Sciatic nerve (tissue), 2 donors: ENCODE measurements at regions not wholly inside any gene's neighbourhood (a gene's known extent, or its start where the extent isn't known, plus 50 kb on each side); places are given as distances from the start of the nearest gene placed in this dataset.
"Not testable (repeated sequence)": the region's sequence is repeated elsewhere in the genome, so short reads cannot be mapped to it uniquely, and the experiment has no call there.

ENCODE experiments used
- ATAC-seq: fragments of 200-7000 bp; cut with Tn5 transposase; one replicate; pipeline ENCODE4 v1.9.1; 2020; ENCODE audit warnings: mild to moderate bottlenecking, moderate library complexity
- DNase-seq: peaks from one replicate; pipeline ENCODE4 v3.0.0-alpha.2; 2020; ENCODE audit warnings: low spot score
- intact Hi-C: fragments of 100-400 bp; cut with DNase I; formaldehyde crosslinking; loops from one replicate; pipeline ENCODE4 v1.14.2; 2022
- donor health status: DM: no; HTN: no; CAD: no.
- donor health status: DM: no; HTN: no; CAD: no.

GRCh38 chr10:3978174-3978573 is 193.2 kb upstream of the KLF6 start:
- DNase-seq (no peak), ATAC-seq (no peak)
- intact Hi-C loops, result no loop called here

GRCh38 chr10:3977761-3978160 is 192.8 kb upstream of the KLF6 start:
- intact Hi-C loops, result no loop called here
- DNase-seq (no peak), ATAC-seq (no peak)

DNA sequence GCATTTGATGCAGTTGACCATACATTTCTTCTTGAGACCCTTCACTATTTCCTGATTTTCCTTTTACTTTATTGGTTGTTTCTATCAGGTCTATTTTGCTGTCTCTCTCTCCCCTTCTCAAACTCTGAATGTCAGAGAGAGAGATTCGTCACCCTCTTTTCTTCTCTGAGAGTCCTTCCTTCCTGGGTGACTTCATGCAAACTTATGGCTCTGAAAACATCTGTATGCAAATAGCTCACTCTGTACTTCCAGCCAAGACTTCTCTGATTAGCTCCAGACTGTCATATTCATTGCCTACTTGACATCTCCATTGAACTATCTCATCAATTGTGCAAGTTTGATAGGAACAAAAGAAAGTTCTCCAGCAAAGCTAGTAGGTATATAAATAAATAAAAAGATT is 191.7 kb upstream of the KLF6 start:
- intact Hi-C loops, result no loop called here
- ATAC-seq (no peak), DNase-seq (no peak)

DNA sequence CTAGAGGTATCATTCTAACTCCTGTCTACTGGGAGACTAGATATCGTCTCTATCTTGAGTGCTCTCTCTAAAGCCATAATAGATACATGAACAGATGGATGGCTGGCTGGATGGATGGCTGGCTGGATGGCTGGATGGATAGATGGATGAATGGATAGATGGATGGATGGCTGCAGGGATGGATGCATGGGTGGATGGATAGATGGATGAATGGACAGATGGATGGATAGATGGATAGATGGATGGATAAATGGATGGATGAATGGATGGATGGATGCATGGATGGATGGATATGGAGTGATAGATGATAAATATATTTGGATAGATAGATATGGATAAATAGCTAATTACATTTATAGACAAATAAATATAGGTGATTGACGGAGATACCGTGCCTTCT is 191.2 kb upstream of the KLF6 start:
- intact Hi-C loops, result no loop called here
- DNase-seq, result no peak
- no peak for ATAC-seq

DNA sequence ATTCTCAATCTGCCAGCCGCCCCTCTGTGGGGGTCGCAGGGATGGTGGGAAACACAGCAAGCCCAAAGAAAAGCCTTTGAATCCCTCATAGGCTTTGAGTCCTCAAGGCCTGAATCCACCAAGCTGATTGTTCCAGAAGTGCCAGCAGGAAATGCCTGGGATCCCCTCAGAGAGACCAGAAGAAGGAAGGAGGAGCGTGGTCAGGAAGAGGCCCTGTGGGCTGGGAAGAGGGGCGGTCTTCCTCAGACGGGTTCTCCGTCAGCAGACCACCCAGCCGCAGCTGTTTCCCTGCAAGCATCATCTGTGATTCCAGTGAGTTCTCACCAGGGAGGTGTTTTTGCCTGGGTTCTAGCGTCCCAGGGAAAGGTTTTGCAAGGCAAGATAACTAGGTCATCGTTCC is 190.0 kb upstream of the KLF6 start:
- DNase-seq (no peak), ATAC-seq (peak; percentile 31)
- intact Hi-C loops, result no loop called here

- ATAC-seq (peak; percentile 60), DNase-seq (no peak)
- intact Hi-C loops, result no loop called here
These were observed 187.7 kb upstream of the KLF6 start for GRCh38 chr10:3972460-3973301.

- no peak for ATAC-seq
- intact Hi-C loops, result no loop called here
- DNase-seq, result no peak
These were observed 186.7 kb upstream of the KLF6 start for GRCh38 chr10:3971713-3972112.

DNA sequence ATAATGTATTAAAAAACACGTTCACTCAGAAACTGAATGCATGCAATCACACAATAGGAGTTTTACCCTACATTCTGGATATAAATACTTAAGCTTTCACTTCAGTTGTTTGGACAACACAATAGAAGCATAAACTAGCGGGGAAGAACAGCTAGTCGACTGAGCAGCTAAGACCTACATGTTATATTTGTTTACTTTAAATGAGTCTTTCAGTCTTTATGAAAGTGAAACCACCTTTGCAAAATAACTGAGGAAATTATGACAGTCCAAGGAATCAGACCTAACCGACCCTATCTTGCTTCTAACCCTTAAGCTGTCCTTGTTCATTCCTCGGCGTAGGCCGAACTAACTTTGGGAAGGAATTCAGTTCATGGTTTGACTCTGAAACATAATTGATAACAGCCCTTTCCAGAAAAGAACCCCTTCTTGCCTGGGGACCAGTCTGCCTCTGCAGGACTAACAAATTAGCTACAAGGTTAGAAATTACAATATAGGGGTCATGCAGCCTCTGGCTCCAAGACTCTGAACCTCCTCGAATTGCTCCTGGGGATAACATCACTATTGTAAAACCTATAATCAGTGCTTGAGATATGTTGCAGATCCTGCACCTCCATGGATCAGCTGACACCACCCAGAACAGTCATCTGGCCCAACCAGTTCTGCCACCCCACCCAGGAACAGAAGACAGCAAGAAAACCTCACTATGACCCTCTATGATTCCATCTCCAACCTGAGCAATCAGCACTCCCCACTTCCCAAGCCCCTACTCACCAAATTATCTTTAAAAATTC is 185.1 kb upstream of the KLF6 start:
- no peak for ATAC-seq
- no peak for DNase-seq
- intact Hi-C loops, result no loop called here

DNA sequence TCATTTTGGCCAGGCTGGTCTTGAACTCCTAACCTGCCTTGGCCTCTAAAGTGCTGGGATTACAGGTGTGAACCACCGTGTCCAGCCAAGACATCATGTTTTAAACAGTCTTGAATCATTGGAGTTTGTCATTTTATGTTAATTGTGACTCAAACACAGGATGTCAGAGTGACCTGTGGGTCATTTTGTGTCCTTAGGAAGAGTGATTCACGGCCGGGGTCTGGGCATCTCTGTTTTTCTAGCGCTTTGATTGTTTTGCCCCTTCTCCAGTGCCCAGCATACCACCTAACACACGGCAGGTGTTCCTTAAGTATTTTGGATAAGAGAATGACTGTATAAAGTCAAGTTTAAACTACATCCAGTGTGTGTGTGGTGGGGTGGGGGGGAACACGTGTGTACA is 183.7 kb upstream of the KLF6 start:
- no peak for ATAC-seq
- intact Hi-C loops, result no loop called here
- no peak for DNase-seq

DNA sequence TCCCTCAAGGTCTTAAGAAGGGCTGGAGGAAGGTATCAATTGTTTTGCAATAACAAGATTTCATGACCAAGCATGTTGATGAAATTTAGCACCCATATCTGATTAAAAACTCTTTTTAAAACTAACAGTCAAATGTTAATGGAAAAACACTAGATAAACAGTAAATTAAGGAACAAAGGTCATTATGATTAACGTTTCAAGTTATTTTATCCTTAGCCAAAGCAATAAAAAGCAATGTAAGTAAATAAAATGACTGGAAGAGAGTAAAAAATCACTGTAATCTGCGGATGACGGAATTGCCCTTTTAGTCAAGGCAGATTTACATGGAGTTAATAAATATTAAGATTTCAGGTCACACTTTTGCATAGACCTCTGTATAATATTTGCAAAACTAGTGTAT is 179.5 kb upstream of the KLF6 start:
- intact Hi-C loops, result no loop called here
- ATAC-seq (no peak), DNase-seq (no peak)

DNA sequence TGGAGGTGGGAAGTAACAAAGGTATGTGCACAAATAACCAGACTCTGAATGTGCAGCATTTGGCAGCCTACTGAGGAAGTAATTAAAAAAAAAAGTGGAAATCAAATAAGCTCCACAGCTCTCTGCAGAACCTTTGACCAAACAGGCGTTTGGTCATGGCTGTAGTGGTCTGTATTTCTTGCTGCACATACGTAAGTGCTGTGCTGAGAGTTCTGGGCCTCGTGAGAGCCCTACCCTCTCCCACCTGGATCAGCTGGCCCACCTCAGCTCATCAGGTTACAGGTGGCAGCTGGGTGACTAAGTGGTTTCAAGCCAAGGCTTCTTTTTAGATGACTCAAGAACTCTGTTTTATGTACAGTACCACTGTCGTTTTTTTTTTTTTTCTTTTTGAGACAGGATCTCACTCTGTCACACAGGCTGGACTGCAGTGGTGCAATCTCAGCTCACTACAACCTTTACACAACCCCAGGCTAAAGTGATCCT is 178.2 kb upstream of the KLF6 start:
- DNase-seq, result no peak
- no peak for ATAC-seq
- intact Hi-C loops, result no loop called here

- DNase-seq (no peak), ATAC-seq (no peak)
- intact Hi-C loops, result no loop called here
These were observed 176.1 kb upstream of the KLF6 start for GRCh38 chr10:3961082-3961481.

DNA sequence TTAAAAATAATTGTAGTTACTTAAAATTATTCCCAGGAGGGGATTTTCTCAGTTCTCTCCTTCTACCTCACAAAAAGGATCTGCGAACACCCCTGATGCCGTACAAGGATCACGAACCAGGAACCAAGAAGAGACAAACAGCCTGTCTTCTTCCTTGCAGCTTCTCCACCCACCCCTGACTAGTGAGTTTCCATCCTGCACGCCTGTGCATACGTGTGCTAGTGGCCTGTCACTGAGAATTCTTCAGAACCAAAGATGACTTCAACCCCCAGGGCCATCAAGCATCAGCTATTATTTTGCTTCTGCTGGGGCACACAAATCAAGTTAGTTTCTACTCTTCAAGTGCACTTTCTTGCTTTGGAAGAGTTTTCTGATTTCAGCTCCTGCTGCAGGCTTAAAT is 175.5 kb upstream of the KLF6 start:
- ATAC-seq (peak; percentile 75), DNase-seq (no peak)

DNA sequence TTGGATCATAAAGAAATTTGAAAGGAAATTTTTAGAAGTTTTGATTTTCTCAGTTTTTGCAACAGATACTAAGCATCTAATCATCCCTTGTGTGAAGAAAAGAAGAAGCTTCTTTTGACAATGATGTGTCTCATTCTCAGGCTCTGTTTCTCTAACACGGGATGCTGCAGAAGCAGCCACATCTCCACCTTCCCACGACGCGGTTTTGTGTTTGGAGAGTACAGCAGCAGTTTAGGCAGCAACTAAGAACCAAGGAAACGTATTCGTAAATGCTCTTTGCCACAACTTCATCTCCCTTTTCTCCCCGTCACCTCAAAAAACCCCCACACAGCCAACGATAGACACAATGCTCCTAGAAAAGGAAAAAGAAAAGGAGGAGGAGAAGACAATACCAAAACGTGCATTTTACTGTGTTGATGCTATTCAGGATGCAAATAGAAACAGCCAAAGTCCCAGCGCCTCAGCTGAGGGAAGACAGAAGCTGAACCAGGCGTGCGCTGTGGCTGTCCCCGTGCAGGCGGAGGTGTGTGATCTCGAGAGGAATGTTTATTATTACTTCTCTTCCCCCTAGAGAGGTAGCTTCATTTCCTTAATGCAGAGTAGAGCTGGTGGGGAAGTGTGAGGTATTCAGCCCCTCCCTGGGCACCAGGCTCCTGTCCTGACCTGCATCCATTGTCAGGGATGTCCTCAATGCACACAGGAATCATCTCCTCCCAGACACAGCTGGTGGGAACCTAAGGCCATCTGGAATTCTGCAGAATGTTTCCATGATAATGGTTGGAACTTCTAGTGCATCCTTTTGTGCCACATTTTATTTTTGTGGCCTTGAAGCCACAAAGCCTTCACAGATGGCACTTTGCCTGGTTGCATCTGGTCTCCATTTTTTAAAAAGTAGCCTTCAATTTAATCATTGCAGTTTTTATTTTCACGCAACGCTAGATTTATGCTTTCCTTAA is 174.6 kb upstream of the KLF6 start:
- DNase-seq (no peak), ATAC-seq (peak; percentile 46)
- intact Hi-C loops, result no loop called here

More for the DNA sequence above, 175.5 kb upstream of the KLF6 start:
- intact Hi-C loops, result no loop called here

DNA sequence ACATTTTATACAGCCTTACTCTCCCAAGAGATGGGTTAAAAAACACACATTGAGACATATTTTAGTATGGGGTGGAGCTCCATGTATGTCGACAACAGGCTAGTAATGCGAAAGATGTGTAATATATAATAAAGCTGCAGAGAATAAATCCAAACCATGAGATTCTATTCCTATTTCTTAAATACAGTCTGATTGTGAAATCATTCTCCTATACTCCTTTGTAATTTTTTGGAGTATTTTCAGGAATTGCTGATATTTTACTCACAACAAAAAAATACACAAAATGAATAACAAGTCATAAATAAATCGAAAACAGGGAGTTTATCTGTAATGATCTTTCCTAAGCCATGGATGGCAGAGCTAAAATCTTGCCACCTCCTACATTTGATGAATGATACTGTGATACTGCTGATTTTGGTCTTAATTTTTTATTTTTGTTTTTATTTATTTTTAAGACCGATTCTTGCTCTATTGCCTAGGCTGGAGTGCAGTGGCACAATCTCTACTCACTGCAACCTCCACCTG is 173.5 kb upstream of the KLF6 start:
- no peak for DNase-seq
- ATAC-seq, result no peak
- intact Hi-C loops, result no loop called here

GRCh38 chr10:3955955-3956617 is 171.1 kb upstream of the KLF6 start:
- intact Hi-C loops, result no loop called here
- DNase-seq (no peak), ATAC-seq (no peak)

DNA sequence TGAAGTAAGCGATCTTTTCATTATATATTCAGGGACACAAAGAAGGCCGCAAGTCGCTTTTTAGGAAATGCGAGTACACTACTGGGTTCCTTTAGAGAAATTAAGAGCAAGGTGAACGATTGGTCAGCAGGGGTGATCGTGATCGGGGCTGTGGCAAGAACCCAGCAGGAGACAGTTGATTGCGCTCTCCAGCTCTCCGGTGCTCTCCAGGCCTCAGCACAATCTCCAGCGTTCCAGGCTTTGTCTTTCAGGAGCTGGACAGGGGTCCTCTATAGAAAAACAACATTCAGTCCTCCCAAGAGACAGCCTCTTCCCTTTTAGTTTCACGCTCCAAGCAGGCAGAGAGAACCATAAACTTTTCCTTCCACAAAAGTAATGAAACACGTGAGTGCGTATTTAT is 170.5 kb upstream of the KLF6 start:
- DNase-seq (no peak), ATAC-seq (peak; percentile 42)
- intact Hi-C loops, result no loop called here

DNA sequence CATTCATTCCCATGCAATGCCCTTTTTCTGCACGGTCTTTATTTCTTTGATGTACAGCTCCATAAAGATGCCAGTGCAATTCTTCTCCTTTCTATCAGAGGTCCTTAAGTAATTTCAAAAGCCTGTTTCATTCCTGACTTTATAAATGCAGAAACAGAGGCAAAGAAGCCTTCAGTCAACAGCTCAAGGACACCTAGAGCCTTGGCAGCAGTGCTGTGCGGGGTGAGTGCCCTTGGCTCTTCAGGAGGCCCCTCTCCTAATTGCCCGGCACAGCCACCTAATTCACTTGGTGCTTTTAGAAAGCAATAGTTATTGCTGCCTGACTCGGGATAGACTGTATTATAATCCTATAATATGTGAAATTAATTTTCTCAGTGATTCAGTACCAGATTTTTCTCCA is 169.6 kb upstream of the KLF6 start:
- intact Hi-C loops, result no loop called here
- ATAC-seq, result no peak
- DNase-seq, result no peak

- intact Hi-C loops, DNase-seq, ATAC-seq: not testable (repeated sequence)
These were observed 169.0 kb upstream of the KLF6 start for GRCh38 chr10:3954007-3954406.
